ENCODE measurements at regions not wholly inside any gene's neighbourhood (a gene's known extent, or its start where the extent isn't known, plus 50 kb on each side); places are given as distances from the start of the nearest gene placed in this dataset.

DNA sequence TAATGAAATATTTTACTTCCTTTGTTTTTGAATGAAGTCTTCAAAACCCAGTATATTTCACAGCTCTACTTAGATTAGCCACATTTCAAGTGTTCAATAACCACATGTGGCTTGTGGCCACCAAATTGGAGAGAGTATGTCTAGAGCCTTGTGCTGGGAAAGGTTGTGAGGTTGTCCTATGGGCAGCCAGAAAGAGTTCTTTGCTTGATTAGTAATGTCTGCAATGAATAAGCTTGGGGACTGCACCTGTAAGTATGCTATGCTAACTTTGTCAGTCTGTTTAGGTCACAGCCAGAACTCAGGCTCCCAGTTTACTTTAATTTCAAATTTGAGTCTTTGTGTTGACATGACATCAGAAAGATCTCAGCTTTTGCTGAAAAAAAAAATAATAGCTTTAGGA, 294.9 kb upstream of the SOX14 start:
- H3K4me3 Mint-ChIP-seq (ENCODE audit: low read depth, unreplicated experiment) = no peak overlapping the region
- intact Hi-C loops (cut with micrococcal nuclease; ENCODE audit: unreplicated experiment) = no loop called here
- H3K27ac Mint-ChIP-seq (ENCODE audit: unreplicated experiment) = no peak overlapping the region
- H3K27me3 Mint-ChIP-seq (ENCODE audit: unreplicated experiment) = no peaks in the 10 kb centered on the region
- peaks cover 7% of the 10 kb centered on the region for H3K9me3 Mint-ChIP-seq (ENCODE audit: low read depth, unreplicated experiment)
- BruUV-seq (replicated peaks) = no TSS peak
- TF ChIP-seq, protein P1, sequence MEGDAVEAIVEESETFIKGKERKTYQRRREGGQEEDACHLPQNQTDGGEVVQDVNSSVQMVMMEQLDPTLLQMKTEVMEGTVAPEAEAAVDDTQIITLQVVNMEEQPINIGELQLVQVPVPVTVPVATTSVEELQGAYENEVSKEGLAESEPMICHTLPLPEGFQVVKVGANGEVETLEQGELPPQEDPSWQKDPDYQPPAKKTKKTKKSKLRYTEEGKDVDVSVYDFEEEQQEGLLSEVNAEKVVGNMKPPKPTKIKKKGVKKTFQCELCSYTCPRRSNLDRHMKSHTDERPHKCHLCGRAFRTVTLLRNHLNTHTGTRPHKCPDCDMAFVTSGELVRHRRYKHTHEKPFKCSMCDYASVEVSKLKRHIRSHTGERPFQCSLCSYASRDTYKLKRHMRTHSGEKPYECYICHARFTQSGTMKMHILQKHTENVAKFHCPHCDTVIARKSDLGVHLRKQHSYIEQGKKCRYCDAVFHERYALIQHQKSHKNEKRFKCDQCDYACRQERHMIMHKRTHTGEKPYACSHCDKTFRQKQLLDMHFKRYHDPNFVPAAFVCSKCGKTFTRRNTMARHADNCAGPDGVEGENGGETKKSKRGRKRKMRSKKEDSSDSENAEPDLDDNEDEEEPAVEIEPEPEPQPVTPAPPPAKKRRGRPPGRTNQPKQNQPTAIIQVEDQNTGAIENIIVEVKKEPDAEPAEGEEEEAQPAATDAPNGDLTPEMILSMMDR (IDR thresholded peaks at IDR 0.05; ENCODE audit: unreplicated experiment) = no peak
- CTCF ChIA-PET = no interaction called here
- no peaks in the 10 kb centered on the region for H3K4me1 Mint-ChIP-seq (ENCODE audit: low read depth, unreplicated experiment)
- no peaks in the 10 kb centered on the region for H3K36me3 Mint-ChIP-seq (ENCODE audit: insufficient read depth, unreplicated experiment)
- DNase-seq = no peak

DNA sequence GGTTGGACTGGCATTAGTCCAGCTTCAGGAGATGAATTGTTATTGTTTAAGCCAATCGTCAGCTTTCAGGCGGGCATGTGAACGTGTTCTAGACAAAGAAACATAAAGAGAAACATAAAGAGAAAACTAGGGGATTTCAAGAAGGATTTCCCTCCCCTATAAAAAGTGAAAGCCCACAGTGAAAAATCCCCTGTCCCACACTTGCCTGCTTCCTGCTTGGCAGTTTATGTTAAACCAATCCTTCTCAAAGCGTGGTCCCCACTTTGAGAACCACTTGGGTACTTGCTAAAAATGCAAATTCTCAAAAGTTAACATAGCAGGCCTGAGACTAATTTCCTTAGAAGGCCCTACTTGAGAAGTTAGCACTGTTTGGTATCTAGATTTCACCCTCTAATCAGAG, 293.0 kb upstream of the SOX14 start:
- H3K9me3 Mint-ChIP-seq (ENCODE audit: low read depth, unreplicated experiment) = peaks cover 12% of the 10 kb centered on the region
- no peaks in the 10 kb centered on the region for H3K27me3 Mint-ChIP-seq (ENCODE audit: unreplicated experiment)
- intact Hi-C loops (cut with micrococcal nuclease; ENCODE audit: unreplicated experiment) = no loop called here
- CTCF ChIA-PET = no interaction called here
- H3K36me3 Mint-ChIP-seq (ENCODE audit: insufficient read depth, unreplicated experiment) = no peaks in the 10 kb centered on the region
- no peak for DNase-seq
- no peak overlapping the region for H3K27ac Mint-ChIP-seq (ENCODE audit: unreplicated experiment)
- no peaks in the 10 kb centered on the region for H3K4me1 Mint-ChIP-seq (ENCODE audit: low read depth, unreplicated experiment)
- H3K4me3 Mint-ChIP-seq (ENCODE audit: low read depth, unreplicated experiment) = no peak overlapping the region
- TF ChIP-seq, protein P1 (IDR thresholded peaks at IDR 0.05; ENCODE audit: unreplicated experiment) = no peak
- no TSS peak for BruUV-seq (replicated peaks)

DNA sequence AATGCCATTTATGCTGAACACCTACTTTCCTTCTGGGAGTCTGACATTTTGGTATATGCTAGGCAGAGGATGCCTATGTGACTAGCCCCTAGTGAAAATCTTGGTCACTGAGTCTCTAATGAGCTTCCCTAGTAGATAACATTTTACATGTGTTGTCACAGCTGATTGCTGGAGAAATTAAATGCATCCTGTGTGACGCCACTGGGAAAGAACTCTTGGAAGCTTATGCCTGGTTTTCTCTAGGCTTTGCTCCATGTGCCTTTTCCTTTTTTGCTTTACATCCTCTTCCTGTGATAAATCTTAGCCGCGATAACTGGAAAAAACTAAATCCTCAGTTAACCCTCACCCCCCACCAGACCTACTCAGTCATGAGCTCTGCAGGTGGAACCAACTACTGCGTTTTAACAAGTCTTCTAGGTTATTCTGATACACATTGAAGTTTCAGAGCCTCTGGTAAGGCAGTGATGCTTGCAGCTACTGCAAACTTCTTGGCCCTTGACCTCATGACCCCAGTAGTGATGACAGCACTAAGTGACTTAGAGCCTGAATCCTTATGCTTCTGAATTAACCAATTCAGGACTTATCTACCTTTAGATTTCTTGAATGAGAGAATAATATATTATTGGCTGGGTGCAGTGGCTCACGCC, 292.4 kb upstream of the SOX14 start:
- CTCF ChIA-PET = no interaction called here
- BruUV-seq (replicated peaks) = no TSS peak
- no peaks in the 10 kb centered on the region for H3K27me3 Mint-ChIP-seq (ENCODE audit: unreplicated experiment)
- peaks cover 9% of the 10 kb centered on the region for H3K9me3 Mint-ChIP-seq (ENCODE audit: low read depth, unreplicated experiment)
- TF ChIP-seq, protein P1 (IDR thresholded peaks at IDR 0.05; ENCODE audit: unreplicated experiment) = no peak
- H3K4me3 Mint-ChIP-seq (ENCODE audit: low read depth, unreplicated experiment) = no peak overlapping the region
- DNase-seq = no peak
- intact Hi-C loops (cut with micrococcal nuclease; ENCODE audit: unreplicated experiment) = no loop called here
- no peaks in the 10 kb centered on the region for H3K4me1 Mint-ChIP-seq (ENCODE audit: low read depth, unreplicated experiment)
- no peak overlapping the region for H3K27ac Mint-ChIP-seq (ENCODE audit: unreplicated experiment)
- no peaks in the 10 kb centered on the region for H3K36me3 Mint-ChIP-seq (ENCODE audit: insufficient read depth, unreplicated experiment)

DNA sequence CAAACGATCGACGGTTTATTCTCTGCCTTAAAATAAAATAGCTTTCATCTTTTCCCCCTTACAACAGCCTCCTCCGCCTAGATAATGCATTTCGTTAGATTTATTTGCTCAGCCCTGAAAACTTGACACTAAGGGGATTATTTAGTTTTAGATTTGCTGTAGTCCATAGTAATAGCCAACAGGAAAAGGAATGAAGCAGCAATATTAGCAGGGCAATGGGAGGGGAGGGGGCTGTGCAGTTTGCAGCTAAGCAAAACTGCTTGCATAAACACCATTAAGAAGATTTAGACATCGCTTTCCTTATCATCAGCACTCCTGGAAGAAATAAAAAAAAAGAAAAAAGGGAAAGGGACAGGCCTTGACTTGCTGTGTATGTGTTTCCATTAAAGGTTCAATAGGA, 286.5 kb upstream of the SOX14 start:
- peaks cover 12% of the 10 kb centered on the region for H3K9me3 Mint-ChIP-seq (ENCODE audit: low read depth, unreplicated experiment)
- intact Hi-C loops (cut with micrococcal nuclease; ENCODE audit: unreplicated experiment) = no loop called here
- H3K27ac Mint-ChIP-seq (ENCODE audit: unreplicated experiment) = no peak overlapping the region
- H3K4me3 Mint-ChIP-seq (ENCODE audit: low read depth, unreplicated experiment) = no peak overlapping the region
- H3K36me3 Mint-ChIP-seq (ENCODE audit: insufficient read depth, unreplicated experiment) = no peaks in the 10 kb centered on the region
- BruUV-seq (replicated peaks) = no TSS peak
- H3K4me1 Mint-ChIP-seq (ENCODE audit: low read depth, unreplicated experiment) = no peaks in the 10 kb centered on the region
- no peaks in the 10 kb centered on the region for H3K27me3 Mint-ChIP-seq (ENCODE audit: unreplicated experiment)
- no peak for DNase-seq
- TF ChIP-seq, protein P1 (IDR thresholded peaks at IDR 0.05; ENCODE audit: unreplicated experiment) = no peak
- CTCF ChIA-PET = interaction anchor here (0.7 kb wide), 1 partner anchor 371 kb away, joined by 3 read pairs; no protein-coding TSS in a partner anchor

Measured in Calu3 (cell line).